ENCODE measurements at regions not wholly inside any gene's neighbourhood (a gene's known extent, or its start where the extent isn't known, plus 50 kb on each side); places are given as distances from the start of the nearest gene placed in this dataset.

GRCh38 chr2:207291625-207292252, 126.0 kb upstream of the KLF7 start:
- TF ChIP-seq POLR2AphosphoS5 (IDR thresholded peaks at IDR 0.05) (no peak), CTCF (IDR thresholded peaks at IDR 0.05 in 8 of 11, conservative IDR thresholded peaks at IDR 0.05 in 3 of 11) (no peak)
